BJ (cell line): ENCODE measurements at regions not wholly inside any gene's neighbourhood (a gene's known extent, or its start where the extent isn't known, plus 50 kb on each side); places are given as distances from the start of the nearest gene placed in this dataset.

Experiments
- CTCF ChIA-PET: fragments of 350-600 bp; formaldehyde crosslinking; extraction: SDS; loops from one replicate; lab custom pipeline; 2021; ENCODE audit warnings: antibody characterized with exemption, inconsistent platforms; lab: Yijun Ruan, JAX
- POLR2A ChIA-PET: fragments of 300-600 bp; sonication (Branson Sonifier 250); formaldehyde crosslinking; extraction: SDS; loops from one replicate; lab custom pipeline; 2021; ENCODE audit warnings: antibody characterized with exemption; lab: Charles Lee
- DNase-seq: peaks from one replicate; pipeline ENCODE4 v3.0.0-alpha.2; 2011; ENCODE audit warnings: low read depth
- H3K27me3 ChIP-seq: 2 replicates; pipeline ENCODE4 v1.6.0; 2011; ENCODE audit warnings: low read length; ENCODE audit not compliant: control insufficient read depth, insufficient read depth
- H3K36me3 ChIP-seq: 2 replicates; pipeline ENCODE4 v1.5.1; 2011; ENCODE audit warnings: low read length; ENCODE audit not compliant: control insufficient read depth, insufficient read depth
- H3K4me3 ChIP-seq: 2 replicates; pipeline ENCODE4 v1.5.1; 2011; ENCODE audit warnings: low read depth, mild to moderate bottlenecking, control low read depth, low read length
- CTCF ChIP-seq: IDR thresholded peaks from 2 replicates; pipeline ENCODE4 v1.5.1; 2011; ENCODE audit warnings: low read depth, mild to moderate bottlenecking, control low read depth, inconsistent platforms, low read length, moderate library complexity; ENCODE audit not compliant: insufficient read depth

GRCh38 chr13:65724226-65724625 lies 1505.9 kb downstream of the PCDH9 start:
- POLR2A ChIA-PET = no interaction called here

GRCh38 chr13:65722506-65722905 lies 1507.6 kb downstream of the PCDH9 start:
- CTCF ChIA-PET = no interaction called here
- POLR2A ChIA-PET = no interaction called here
- H3K27me3 ChIP-seq = no peaks in the 10 kb centered on the region
- TF ChIP-seq CTCF = no peak
- H3K4me3 ChIP-seq = no peak overlapping the region
- no peaks in the 10 kb centered on the region for H3K36me3 ChIP-seq
- DNase-seq = no peak

More at GRCh38 chr13:65724226-65724625, 1505.9 kb downstream of the PCDH9 start:
- peak; percentile 31 for DNase-seq
- CTCF ChIA-PET = no interaction called here
- H3K4me3 ChIP-seq = no peak overlapping the region
- H3K27me3 ChIP-seq = no peaks in the 10 kb centered on the region
- no peaks in the 10 kb centered on the region for H3K36me3 ChIP-seq
- TF ChIP-seq CTCF = no peak

GRCh38 chr13:65719831-65720230 lies 1510.3 kb downstream of the PCDH9 start:
- CTCF ChIA-PET = no interaction called here
- Histone ChIP-seq H3K27me3 (no peaks in the 10 kb centered on the region), H3K36me3 (no peaks in the 10 kb centered on the region), H3K4me3 (no peak overlapping the region)
- no peak for TF ChIP-seq CTCF
- no peak for DNase-seq
- POLR2A ChIA-PET = no interaction called here

GRCh38 chr13:65710514-65710913 lies 1519.6 kb downstream of the PCDH9 start:
- H3K4me3 ChIP-seq = no peak overlapping the region
- CTCF ChIA-PET = no interaction called here
- no peak for TF ChIP-seq CTCF
- DNase-seq = no peak
- no peaks in the 10 kb centered on the region for H3K27me3 ChIP-seq
- no peaks in the 10 kb centered on the region for H3K36me3 ChIP-seq
- POLR2A ChIA-PET = no interaction called here

- CTCF ChIA-PET = no interaction called here
- POLR2A ChIA-PET = no interaction called here
- Histone ChIP-seq H3K36me3 (no peaks in the 10 kb centered on the region), H3K4me3 (no peak overlapping the region), H3K27me3 (no peaks in the 10 kb centered on the region)
- DNase-seq = no peak
- TF ChIP-seq CTCF = no peak
These were observed 1532.3 kb downstream of the PCDH9 start for GRCh38 chr13:65697843-65698242.
